Ishikawa (cell line): ENCODE measurements at regions not wholly inside any gene's neighbourhood (a gene's known extent, or its start where the extent isn't known, plus 50 kb on each side); places are given as distances from the start of the nearest gene placed in this dataset.

Source experiments
- TCF12 ChIP-seq: IDR thresholded peaks from 2 replicates; pipeline ENCODE4 v1.6.1; 2012; ENCODE audit warnings: low read depth
- ZBTB7A ChIP-seq: IDR thresholded peaks from 2 replicates; pipeline ENCODE4 v1.6.1; 2012; ENCODE audit warnings: low read depth

DNA sequence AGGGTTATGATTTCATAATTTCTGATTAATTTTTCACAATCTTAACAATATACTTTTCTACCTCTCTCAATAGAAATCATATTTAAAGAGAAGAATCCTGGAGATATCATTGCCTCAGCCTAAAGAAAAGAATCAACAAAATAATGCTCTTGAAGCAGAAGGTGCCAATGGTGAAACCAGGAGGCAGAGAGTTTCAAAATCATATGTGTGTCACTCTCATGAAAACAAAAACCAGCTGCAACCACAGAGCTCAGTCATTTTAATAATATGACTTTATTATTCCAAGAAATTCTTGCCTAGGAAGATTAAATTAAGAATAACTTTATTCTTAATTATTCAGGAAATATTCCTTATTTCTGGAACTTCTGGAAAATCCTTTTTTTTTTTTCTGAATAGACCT lies 266.8 kb upstream of the ACTBL2 start:
- TF ChIP-seq TCF12 (no peak), ZBTB7A (no peak)
